ENCODE measurements at regions not wholly inside any gene's neighbourhood (a gene's known extent, or its start where the extent isn't known, plus 50 kb on each side); places are given as distances from the start of the nearest gene placed in this dataset.

DNA sequence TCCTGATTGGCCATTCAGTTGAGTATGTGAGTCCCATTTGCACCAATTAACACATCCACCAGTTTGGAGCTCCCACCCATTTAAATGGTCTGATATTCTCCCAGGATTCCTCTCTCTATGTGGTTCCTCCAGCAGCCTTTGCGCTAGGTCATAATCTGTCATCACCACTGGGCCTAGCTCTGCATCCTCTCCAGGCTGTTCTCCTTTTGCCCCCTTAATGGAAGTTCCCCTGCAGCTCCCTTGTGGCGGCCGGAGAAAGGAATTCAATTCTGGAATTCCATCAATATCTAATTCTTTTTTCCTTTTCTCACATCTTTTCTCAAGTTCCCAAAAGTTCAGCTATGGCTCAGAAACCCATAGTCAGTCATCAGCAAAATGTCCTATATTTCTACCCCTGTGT is 2184.4 kb upstream of the AGA start:
- no peaks in the 10 kb centered on the region for H3K27me3 ChIP-seq (ENCODE audit: control insufficient read depth, insufficient read depth, low read length)
- H3K9me3 ChIP-seq (ENCODE audit: control insufficient read depth in 2 of 3, insufficient read depth in 1 of 3, low read length in 3 of 3), result no peaks in the 10 kb centered on the region
- TF ChIP-seq, protein P1, sequence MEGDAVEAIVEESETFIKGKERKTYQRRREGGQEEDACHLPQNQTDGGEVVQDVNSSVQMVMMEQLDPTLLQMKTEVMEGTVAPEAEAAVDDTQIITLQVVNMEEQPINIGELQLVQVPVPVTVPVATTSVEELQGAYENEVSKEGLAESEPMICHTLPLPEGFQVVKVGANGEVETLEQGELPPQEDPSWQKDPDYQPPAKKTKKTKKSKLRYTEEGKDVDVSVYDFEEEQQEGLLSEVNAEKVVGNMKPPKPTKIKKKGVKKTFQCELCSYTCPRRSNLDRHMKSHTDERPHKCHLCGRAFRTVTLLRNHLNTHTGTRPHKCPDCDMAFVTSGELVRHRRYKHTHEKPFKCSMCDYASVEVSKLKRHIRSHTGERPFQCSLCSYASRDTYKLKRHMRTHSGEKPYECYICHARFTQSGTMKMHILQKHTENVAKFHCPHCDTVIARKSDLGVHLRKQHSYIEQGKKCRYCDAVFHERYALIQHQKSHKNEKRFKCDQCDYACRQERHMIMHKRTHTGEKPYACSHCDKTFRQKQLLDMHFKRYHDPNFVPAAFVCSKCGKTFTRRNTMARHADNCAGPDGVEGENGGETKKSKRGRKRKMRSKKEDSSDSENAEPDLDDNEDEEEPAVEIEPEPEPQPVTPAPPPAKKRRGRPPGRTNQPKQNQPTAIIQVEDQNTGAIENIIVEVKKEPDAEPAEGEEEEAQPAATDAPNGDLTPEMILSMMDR (IDR thresholded peaks at IDR 0.05; ENCODE audit: borderline replicate concordance, extremely low read depth, insufficient read depth), result no peak
- no peak for FAIRE-seq
- H3K9ac ChIP-seq (ENCODE audit: low read length in 3 of 3), result no peak overlapping the region
- no peak for DNase-seq
- intact Hi-C loops (cut with DNase I), result no loop called here
- no peak overlapping the region for H3K27ac ChIP-seq (ENCODE audit: low read depth in 2 of 2, low read length in 2 of 2)
- H3K4me1 ChIP-seq (ENCODE audit: control insufficient read depth in 2 of 3, insufficient read depth in 2 of 3, low read depth in 1 of 3, low read length in 3 of 3), result no peaks in the 10 kb centered on the region
- no peak overlapping the region for H3K4me3 ChIP-seq (ENCODE audit: low read length in 3 of 3)
- H3K36me3 ChIP-seq (ENCODE audit: control insufficient read depth in 2 of 3, insufficient read depth in 3 of 3, low read length in 3 of 3), result no peaks in the 10 kb centered on the region

DNA sequence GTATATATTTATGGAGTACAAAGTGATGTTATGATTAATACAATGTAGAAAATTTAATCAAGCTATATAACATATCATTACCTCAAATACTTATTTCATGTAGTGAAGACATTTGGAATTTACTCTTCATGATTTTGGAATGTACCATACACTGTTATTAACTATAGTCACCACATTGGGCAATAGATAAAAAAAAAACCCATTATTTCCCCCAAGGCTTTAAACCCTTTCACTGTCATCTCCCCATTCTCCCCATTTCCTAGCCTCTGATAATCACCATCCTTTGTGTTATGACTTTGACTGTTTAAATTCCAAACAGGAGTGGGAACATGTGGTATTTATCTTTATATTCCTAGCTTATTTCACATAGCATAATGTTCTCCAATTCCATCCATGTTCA is 2189.1 kb upstream of the AGA start:
- intact Hi-C loops (cut with DNase I), result no loop called here
- Histone ChIP-seq H3K4me1 (ENCODE audit: control insufficient read depth in 2 of 3, insufficient read depth in 2 of 3, low read depth in 1 of 3, low read length in 3 of 3) (no peaks in the 10 kb centered on the region), H3K27me3 (ENCODE audit: control insufficient read depth, insufficient read depth, low read length) (no peaks in the 10 kb centered on the region), H3K4me3 (ENCODE audit: low read length in 3 of 3) (no peak overlapping the region), H3K9me3 (ENCODE audit: control insufficient read depth in 2 of 3, insufficient read depth in 1 of 3, low read length in 3 of 3) (no peaks in the 10 kb centered on the region), H3K27ac (ENCODE audit: low read depth in 2 of 2, low read length in 2 of 2) (no peak overlapping the region), H3K36me3 (ENCODE audit: control insufficient read depth in 2 of 3, insufficient read depth in 3 of 3, low read length in 3 of 3) (no peaks in the 10 kb centered on the region), H3K9ac (ENCODE audit: low read length in 3 of 3) (no peak overlapping the region)
- DNase-seq, result no peak
- TF ChIP-seq, protein P1 (IDR thresholded peaks at IDR 0.05; ENCODE audit: borderline replicate concordance, extremely low read depth, insufficient read depth), result no peak
- FAIRE-seq, result no peak

DNA sequence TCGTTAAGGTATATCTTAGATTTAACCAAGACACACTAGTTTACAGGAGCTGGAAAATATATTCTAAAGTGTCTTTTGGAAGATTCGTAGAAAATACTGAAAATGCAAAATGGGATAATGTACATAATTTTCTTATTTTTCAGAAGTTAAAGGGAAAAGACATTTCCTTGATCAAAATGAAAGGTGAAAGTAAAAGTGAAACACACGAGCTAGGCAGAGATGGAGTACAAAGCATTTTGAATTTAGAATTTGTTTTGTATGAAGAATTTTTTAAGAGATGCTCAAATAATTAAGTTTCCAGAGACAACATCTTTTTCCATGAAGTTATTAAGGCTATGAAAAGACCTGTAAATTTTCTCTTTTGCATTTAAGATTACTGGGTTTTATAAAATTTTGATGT is 2192.6 kb upstream of the AGA start:
- no peaks in the 10 kb centered on the region for H3K4me1 ChIP-seq (ENCODE audit: control insufficient read depth in 2 of 3, insufficient read depth in 2 of 3, low read depth in 1 of 3, low read length in 3 of 3)
- intact Hi-C loops (cut with DNase I), result no loop called here
- H3K4me3 ChIP-seq (ENCODE audit: low read length in 3 of 3), result no peak overlapping the region
- no peak overlapping the region for H3K27ac ChIP-seq (ENCODE audit: low read depth in 2 of 2, low read length in 2 of 2)
- DNase-seq (no peak), FAIRE-seq (no peak)
- H3K9ac ChIP-seq (ENCODE audit: low read length in 3 of 3), result no peak overlapping the region
- no peaks in the 10 kb centered on the region for H3K9me3 ChIP-seq (ENCODE audit: control insufficient read depth in 2 of 3, insufficient read depth in 1 of 3, low read length in 3 of 3)
- no peaks in the 10 kb centered on the region for H3K27me3 ChIP-seq (ENCODE audit: control insufficient read depth, insufficient read depth, low read length)
- H3K36me3 ChIP-seq (ENCODE audit: control insufficient read depth in 2 of 3, insufficient read depth in 3 of 3, low read length in 3 of 3), result no peaks in the 10 kb centered on the region
- TF ChIP-seq, protein P1 (IDR thresholded peaks at IDR 0.05; ENCODE audit: borderline replicate concordance, extremely low read depth, insufficient read depth), result no peak

DNA sequence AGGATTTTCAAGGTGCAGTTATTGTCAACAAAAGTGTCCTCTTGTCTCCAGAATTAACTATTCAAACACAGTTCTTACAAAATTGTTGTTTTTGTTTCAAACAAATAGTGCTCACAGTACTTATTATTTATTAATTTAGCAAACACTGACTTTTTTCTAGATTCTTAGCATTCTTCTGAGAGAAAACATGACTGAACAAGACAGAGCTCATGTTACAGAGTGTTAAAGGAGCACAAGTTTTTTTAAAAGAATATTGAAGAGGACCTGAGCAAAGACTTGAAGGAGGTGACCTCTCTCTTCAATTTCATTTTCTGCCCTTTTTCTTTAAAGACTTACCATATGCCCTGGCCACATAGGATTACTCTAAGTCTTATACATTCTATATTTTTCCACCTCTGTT is 2220.3 kb upstream of the AGA start:
- no peak overlapping the region for H3K4me3 ChIP-seq (ENCODE audit: low read length in 3 of 3)
- TF ChIP-seq, protein P1 (IDR thresholded peaks at IDR 0.05; ENCODE audit: borderline replicate concordance, extremely low read depth, insufficient read depth), result no peak
- no peaks in the 10 kb centered on the region for H3K4me1 ChIP-seq (ENCODE audit: control insufficient read depth in 2 of 3, insufficient read depth in 2 of 3, low read depth in 1 of 3, low read length in 3 of 3)
- DNase-seq (no peak), FAIRE-seq (no peak)
- H3K27me3 ChIP-seq (ENCODE audit: control insufficient read depth, insufficient read depth, low read length), result no peaks in the 10 kb centered on the region
- intact Hi-C loops (cut with DNase I), result no loop called here
- no peak overlapping the region for H3K9ac ChIP-seq (ENCODE audit: low read length in 3 of 3)
- no peak overlapping the region for H3K27ac ChIP-seq (ENCODE audit: low read depth in 2 of 2, low read length in 2 of 2)
- no peaks in the 10 kb centered on the region for H3K36me3 ChIP-seq (ENCODE audit: control insufficient read depth in 2 of 3, insufficient read depth in 3 of 3, low read length in 3 of 3)
- peaks cover 0 to 2% (median 0%) of the 10 kb centered on the region in 3 donors for H3K9me3 ChIP-seq (ENCODE audit: control insufficient read depth in 2 of 3, insufficient read depth in 1 of 3, low read length in 3 of 3)

Data from kidney (tissue), 13 donors.